ENCODE measurements at regions not wholly inside any gene's neighbourhood (a gene's known extent, or its start where the extent isn't known, plus 50 kb on each side); places are given as distances from the start of the nearest gene placed in this dataset.

DNA sequence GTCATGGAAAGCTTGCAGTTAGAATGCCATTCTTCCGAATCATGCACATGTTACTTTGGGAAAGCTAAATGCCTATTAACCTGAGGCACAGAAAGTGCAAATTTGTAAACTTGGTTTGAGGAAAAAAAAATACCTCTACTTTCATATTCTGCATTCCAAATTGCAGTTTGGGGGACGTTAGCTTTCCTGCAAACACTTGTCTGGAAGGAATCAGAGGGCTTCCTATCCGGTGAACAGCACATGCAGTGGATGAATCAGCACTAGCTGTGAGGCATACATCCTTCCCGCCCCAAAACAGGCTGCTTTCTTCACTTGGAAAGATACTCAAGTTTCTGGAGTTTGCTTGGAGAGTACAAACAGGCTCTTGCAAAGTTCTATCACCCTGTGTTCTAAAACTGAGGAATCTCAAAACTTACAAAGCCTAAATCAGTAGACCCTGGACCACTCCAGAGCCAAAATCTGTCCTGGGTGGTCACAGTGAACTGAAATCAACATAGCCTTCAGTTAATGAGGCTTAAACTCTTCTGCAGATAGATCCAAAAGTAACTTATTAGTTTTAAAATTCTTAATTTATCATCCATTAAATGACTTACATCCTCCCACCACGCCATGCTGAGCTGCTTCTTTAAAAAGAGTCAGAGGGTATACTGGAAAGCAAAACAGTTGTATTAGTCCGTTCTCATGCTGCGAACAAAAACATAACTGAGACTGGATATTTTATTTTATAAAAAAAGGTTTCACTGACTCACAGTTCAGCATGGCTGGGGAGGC lies 802.3 kb upstream of the ARGLU1 start:
- no peaks in the 10 kb centered on the region for H3K27me3 ChIP-seq (replicated peaks; ENCODE audit: control insufficient read depth, insufficient read depth, low read length)
- H3K36me3 ChIP-seq (ENCODE audit: control insufficient read depth, insufficient read depth, low read length): no peaks in the 10 kb centered on the region
- no peak for DNase-seq (ENCODE audit: extremely low read depth, insufficient read length)
- no peak overlapping the region for H3K4me3 ChIP-seq (replicated peaks; ENCODE audit: low read depth, low read length)
- TF ChIP-seq CTCF (IDR thresholded peaks at IDR 0.05; ENCODE audit: insufficient read depth, low read length, poor library complexity, severe bottlenecking): no peak

- Histone ChIP-seq H3K36me3 (ENCODE audit: control insufficient read depth, insufficient read depth, low read length) (no peaks in the 10 kb centered on the region), H3K4me3 (replicated peaks; ENCODE audit: low read depth, low read length) (no peak overlapping the region), H3K27me3 (replicated peaks; ENCODE audit: control insufficient read depth, insufficient read depth, low read length) (no peaks in the 10 kb centered on the region)
- DNase-seq (ENCODE audit: extremely low read depth, insufficient read length): no peak
- TF ChIP-seq CTCF (IDR thresholded peaks at IDR 0.05; ENCODE audit: insufficient read depth, low read length, poor library complexity, severe bottlenecking): no peak
Observed at GRCh38 chr13:107367258-107367657, 799.3 kb upstream of the ARGLU1 start.

DNA sequence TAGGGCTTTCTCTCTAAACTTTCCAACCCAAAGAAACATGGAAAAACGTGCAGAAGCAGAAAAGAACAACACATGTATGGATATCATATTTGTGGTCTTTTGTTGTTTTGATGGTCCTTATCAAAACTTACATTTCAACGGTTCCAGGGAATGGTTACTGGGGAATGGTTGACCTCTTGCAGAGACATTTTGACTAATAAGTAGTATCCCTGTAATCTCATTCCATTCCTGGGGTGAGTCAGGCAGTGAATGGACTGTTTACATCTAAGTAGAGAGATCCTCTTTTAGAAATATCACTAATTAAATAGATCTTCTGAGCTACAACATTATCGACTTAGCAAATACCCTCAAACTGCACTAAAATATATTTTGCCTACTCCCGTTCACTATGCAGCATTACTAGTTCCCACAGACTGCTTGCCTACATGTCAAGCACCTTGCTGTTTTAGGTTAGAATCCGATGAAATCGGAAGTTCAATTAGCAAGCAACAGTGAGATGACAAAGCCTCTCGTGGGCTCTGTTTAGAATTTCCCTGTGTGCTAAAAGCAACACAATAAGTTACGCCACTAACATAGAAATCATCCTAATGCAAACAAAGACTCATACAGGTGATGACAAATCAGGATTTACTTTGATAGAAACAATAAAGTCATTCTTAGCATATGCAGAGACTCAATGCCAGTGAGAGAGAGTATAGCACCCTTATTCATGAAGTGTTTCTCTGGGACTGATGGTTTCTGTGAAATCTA lies 797.7 kb upstream of the ARGLU1 start:
- no peak for TF ChIP-seq CTCF (IDR thresholded peaks at IDR 0.05; ENCODE audit: insufficient read depth, low read length, poor library complexity, severe bottlenecking)
- DNase-seq (ENCODE audit: extremely low read depth, insufficient read length): no peak
- no peak overlapping the region for H3K4me3 ChIP-seq (replicated peaks; ENCODE audit: low read depth, low read length)
- H3K36me3 ChIP-seq (ENCODE audit: control insufficient read depth, insufficient read depth, low read length): no peaks in the 10 kb centered on the region
- no peaks in the 10 kb centered on the region for H3K27me3 ChIP-seq (replicated peaks; ENCODE audit: control insufficient read depth, insufficient read depth, low read length)

GRCh38 chr13:107364658-107365057 lies 796.7 kb upstream of the ARGLU1 start:
- no peak for TF ChIP-seq CTCF (IDR thresholded peaks at IDR 0.05; ENCODE audit: insufficient read depth, low read length, poor library complexity, severe bottlenecking)
- no peak for DNase-seq (ENCODE audit: extremely low read depth, insufficient read length)
- no peaks in the 10 kb centered on the region for H3K27me3 ChIP-seq (replicated peaks; ENCODE audit: control insufficient read depth, insufficient read depth, low read length)

GRCh38 chr13:107361666-107362065 lies 793.7 kb upstream of the ARGLU1 start:
- Histone ChIP-seq H3K27me3 (replicated peaks; ENCODE audit: control insufficient read depth, insufficient read depth, low read length) (no peaks in the 10 kb centered on the region), H3K4me3 (replicated peaks; ENCODE audit: low read depth, low read length) (no peak overlapping the region), H3K36me3 (ENCODE audit: control insufficient read depth, insufficient read depth, low read length) (no peaks in the 10 kb centered on the region)
- no peak for TF ChIP-seq CTCF (IDR thresholded peaks at IDR 0.05; ENCODE audit: insufficient read depth, low read length, poor library complexity, severe bottlenecking)
- DNase-seq (ENCODE audit: extremely low read depth, insufficient read length): no peak

More at GRCh38 chr13:107364658-107365057, 796.7 kb upstream of the ARGLU1 start:
- Histone ChIP-seq H3K36me3 (ENCODE audit: control insufficient read depth, insufficient read depth, low read length) (no peaks in the 10 kb centered on the region), H3K4me3 (replicated peaks; ENCODE audit: low read depth, low read length) (no peak overlapping the region)
